Transverse colon (tissue), 4 donors: ENCODE measurements at regions not wholly inside any gene's neighbourhood (a gene's known extent, or its start where the extent isn't known, plus 50 kb on each side); places are given as distances from the start of the nearest gene placed in this dataset.
A peak's percentile ranks its signal among the peaks of the same experiment; 100 is the strongest.

Experiments used
- DNase-seq: peaks from one replicate; pipeline ENCODE4 v3.0.0-alpha.2; 2019
- H3K27ac ChIP-seq, 4 donors: fragments of 200-600 bp; sonication (generic); 2 replicates each; pipeline ENCODE4 v1.5.1; 2016 to 2018; ENCODE audit warnings: inconsistent platforms in 4 of 4
- H3K27me3 ChIP-seq: fragments of 200-600 bp; sonication (generic); 2 replicates; pipeline ENCODE4 v1.5.1; 2017; ENCODE audit warnings: inconsistent platforms
- H3K36me3 ChIP-seq, 4 donors: fragments of 200-600 bp; sonication (generic); 2 replicates each; pipeline ENCODE4 v1.5.1; 2017 to 2019; ENCODE audit warnings: inconsistent platforms in 4 of 4
- H3K4me1 ChIP-seq, 4 donors: fragments of 200-600 bp; sonication (generic); 2 replicates each; pipeline ENCODE4 v1.5.1; 2017 to 2020; ENCODE audit warnings: inconsistent platforms in 4 of 4
- H3K4me3 ChIP-seq, 4 donors: fragments of 200-600 bp; sonication (generic); 1 replicate in 1 of 4; 2 replicates in 3 of 4; pipeline versions ENCODE4 v1.5.1 to v1.6.1; 2017 to 2019; ENCODE audit warnings: inconsistent platforms in 4 of 4
- H3K9me3 ChIP-seq, 2 donors: fragments of 200-600 bp; sonication (generic); 2 replicates each; pipeline ENCODE4 v1.5.1; 2017 to 2019; ENCODE audit warnings: inconsistent platforms in 2 of 2
- CTCF ChIP-seq, 5 experiments: fragments of 200-600 bp in 3 of 5; fragments of 450-650 bp in 2 of 5; sonication (generic) in 3 of 5; IDR thresholded peaks; 1 replicate in 2 of 5; 2 replicates in 3 of 5; pipeline ENCODE4 v1.5.1; 2016 to 2017; ENCODE audit warnings: antibody characterized with exemption in 5 of 5, inconsistent platforms in 3 of 5, mild to moderate bottlenecking in 2 of 5, moderate library complexity in 1 of 5
- EP300 ChIP-seq: sonication (generic); formaldehyde crosslinking; IDR thresholded peaks from one replicate; pipeline ENCODE4 v1.6.1; 2017; ENCODE audit warnings: antibody characterized with exemption, low read depth
- POLR2A ChIP-seq: fragments of 450-650 bp; IDR thresholded peaks from one replicate; pipeline ENCODE4 v1.6.1; 2016; ENCODE audit warnings: antibody characterized with exemption, mild to moderate bottlenecking, moderate library complexity
- POLR2AphosphoS5 ChIP-seq, 3 donors: sonication (generic); formaldehyde crosslinking; IDR thresholded peaks; one replicate each; pipeline ENCODE4 v1.6.1; 2016; ENCODE audit warnings: antibody characterized with exemption in 3 of 3
- WGBS, 2 donors: methylation state at CpG; one replicate each; pipeline ENCODE4 v1.1.5; 2018; ENCODE audit warnings: low coverage in 1 of 2; 5-methylcytosine and 5-hydroxymethylcytosine counted together
- in situ Hi-C, 4 donors: fragments of 200-750 bp; cut with MboI; loops; one replicate each; pipeline versions ENCODE4 v1.15.0 to v1.15.1; 2017; ENCODE audit warnings: low sequenced_read_pairs in 3 of 4, low pct_ligation_motif_present in 1 of 4, low pct_unique_long_range_greater_than_20kb in 1 of 4
- intact Hi-C: fragments of 100-400 bp; cut with DNase I; formaldehyde crosslinking; loops from one replicate; pipeline ENCODE4 v1.15.1; 2023; ENCODE audit warnings: low total_unique reads

- in situ Hi-C loops = no loop called here
- DNase-seq = no peak
- TF ChIP-seq CTCF (IDR thresholded peaks at IDR 0.05) (no peak), POLR2AphosphoS5 (IDR thresholded peaks at IDR 0.05) (no peak), POLR2A (no peak), EP300 (no peak)
- Histone ChIP-seq H3K36me3 (no peaks in the 10 kb centered on the region), H3K27ac (no peak overlapping the region), H3K27me3 (no peaks in the 10 kb centered on the region), H3K4me3 (no peak overlapping the region), H3K4me1 (no peaks in the 10 kb centered on the region), H3K9me3 (no peaks in the 10 kb centered on the region)
- intact Hi-C loops = no loop called here
- WGBS, 2 donors = 60 to 77% methylated on average over 2 of the region's 2 CpGs
Measured at GRCh38 chr3:134709076-134709475, 58.3 kb upstream of the KY start.

GRCh38 chr3:134709561-134710312 lies 58.9 kb upstream of the KY start:
- no peaks in the 10 kb centered on the region for H3K27me3 ChIP-seq
- 71 to 83% methylated on average over 2 to 5 of the region's 5 CpGs for WGBS, 2 donors
- no peak overlapping the region for H3K4me3 ChIP-seq
- in situ Hi-C loops = no loop called here
- H3K36me3 ChIP-seq = no peaks in the 10 kb centered on the region
- TF ChIP-seq CTCF (IDR thresholded peaks at IDR 0.05) (no peak), EP300 (no peak), POLR2A (no peak), POLR2AphosphoS5 (IDR thresholded peaks at IDR 0.05) (no peak)
- H3K4me1 ChIP-seq = no peaks in the 10 kb centered on the region
- DNase-seq = no peak
- H3K9me3 ChIP-seq = no peaks in the 10 kb centered on the region
- intact Hi-C loops = no loop called here
- peak overlapping the region in 2 of 4 donors; percentile 30 to 36 for H3K27ac ChIP-seq

- no peaks in the 10 kb centered on the region for H3K36me3 ChIP-seq
- no peak for DNase-seq
- in situ Hi-C loops (no loop called here), intact Hi-C loops (no loop called here)
- peak overlapping the region in 2 of 4 donors; percentile 30 to 36 for H3K27ac ChIP-seq
- no peak overlapping the region for H3K4me3 ChIP-seq
- H3K4me1 ChIP-seq = no peaks in the 10 kb centered on the region
- H3K9me3 ChIP-seq = no peaks in the 10 kb centered on the region
- H3K27me3 ChIP-seq = no peaks in the 10 kb centered on the region
- WGBS, 2 donors = 53 to 64% methylated on average over 4 to 6 of the region's 6 CpGs
- TF ChIP-seq CTCF (IDR thresholded peaks at IDR 0.05) (no peak), POLR2AphosphoS5 (IDR thresholded peaks at IDR 0.05) (no peak), EP300 (no peak), POLR2A (no peak)
Measured at GRCh38 chr3:134710313-134710680, 59.5 kb upstream of the KY start.

- no peak overlapping the region for H3K27ac ChIP-seq
- intact Hi-C loops = no loop called here
- TF ChIP-seq POLR2AphosphoS5 (IDR thresholded peaks at IDR 0.05) (no peak), EP300 (no peak), POLR2A (no peak), CTCF (IDR thresholded peaks at IDR 0.05) (no peak)
Measured at GRCh38 chr3:134711284-134711683, 60.5 kb upstream of the KY start.

More at GRCh38 chr3:134711284-134711683, 60.5 kb upstream of the KY start:
- Histone ChIP-seq H3K9me3 (no peaks in the 10 kb centered on the region), H3K4me3 (no peak overlapping the region), H3K36me3 (no peaks in the 10 kb centered on the region), H3K4me1 (no peaks in the 10 kb centered on the region), H3K27me3 (no peaks in the 10 kb centered on the region)
- in situ Hi-C loops = no loop called here
- no peak for DNase-seq
- WGBS, 2 donors = 76 to 83% methylated on average over 1 of the region's 1 CpG
